GM18868 (cell line): ENCODE measurements at regions not wholly inside any gene's neighbourhood (a gene's known extent, or its start where the extent isn't known, plus 50 kb on each side); places are given as distances from the start of the nearest gene placed in this dataset.

Experiments
- ATAC-seq: cut with Tn5 transposase; IDR thresholded peaks from one replicate; pipeline ENCODE4 v1.9.1; 2021; ENCODE audit warnings: mild to moderate bottlenecking, moderate library complexity; ENCODE audit not compliant: unreplicated experiment

GRCh38 chr5:125756456-125756855 lies 666.8 kb upstream of the GRAMD2B start:
- ATAC-seq, result no peak

GRCh38 chr5:125766706-125767105 lies 656.5 kb upstream of the GRAMD2B start:
- no peak for ATAC-seq

DNA sequence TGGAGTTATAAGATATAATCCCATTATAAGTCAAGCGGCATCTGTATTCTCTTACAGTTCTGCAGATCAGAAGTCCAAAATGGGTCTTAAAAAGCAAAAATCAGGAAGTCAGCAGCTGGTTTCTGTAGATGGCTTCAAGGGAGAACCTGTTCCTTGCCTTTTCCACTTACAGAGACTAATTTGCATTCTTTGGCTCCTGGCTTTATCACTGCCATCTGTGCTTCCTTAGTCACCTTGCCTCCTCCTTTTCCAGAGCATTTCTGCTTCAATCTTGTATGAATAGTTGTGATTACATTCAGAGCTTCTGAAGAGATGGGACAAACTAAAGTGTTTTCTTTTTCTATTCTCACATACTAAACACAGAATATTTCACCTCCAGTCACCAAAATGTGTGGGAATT lies 647.3 kb upstream of the GRAMD2B start:
- no peak for ATAC-seq

DNA sequence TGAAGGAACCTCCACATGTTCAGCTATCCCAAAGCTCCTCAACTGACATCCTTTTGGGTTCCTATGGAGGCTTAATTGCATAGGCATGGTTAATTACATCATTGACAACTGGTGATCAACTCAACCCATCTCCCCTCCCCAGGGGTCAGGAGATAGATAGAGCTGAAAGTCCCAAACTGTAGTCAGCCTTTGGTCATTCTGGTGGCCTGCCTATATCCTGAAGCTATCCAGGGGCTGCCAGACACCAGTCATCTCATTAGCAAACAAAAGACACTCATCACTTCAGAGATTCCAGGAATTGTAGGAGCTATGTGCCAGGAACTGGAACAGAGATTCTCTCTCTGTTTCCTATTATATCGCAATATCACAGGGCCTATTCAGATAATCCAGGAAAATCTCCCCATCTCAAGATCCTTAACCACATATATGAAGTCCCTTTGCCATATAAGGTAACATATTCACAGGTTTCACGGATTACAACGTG lies 646.5 kb upstream of the GRAMD2B start:
- ATAC-seq, result no peak

DNA sequence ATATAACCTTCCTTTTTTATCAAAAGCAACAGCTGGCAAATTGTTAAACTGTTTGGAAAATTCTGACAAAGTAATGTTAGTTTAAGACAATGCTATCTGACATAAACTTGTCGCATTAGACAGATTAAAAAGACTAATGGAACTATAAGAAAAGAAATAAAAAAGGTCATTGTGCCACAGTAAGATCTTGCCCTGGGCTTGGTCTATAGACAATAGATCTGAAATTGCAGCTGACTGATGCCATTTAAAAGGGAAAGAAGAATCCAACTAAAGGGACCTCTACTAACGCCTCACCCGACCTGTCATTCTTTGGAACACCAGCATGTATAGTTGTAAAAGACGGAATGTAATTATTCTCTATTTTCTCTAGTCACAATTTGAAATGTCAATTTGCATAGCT lies 644.4 kb upstream of the GRAMD2B start:
- no peak for ATAC-seq

DNA sequence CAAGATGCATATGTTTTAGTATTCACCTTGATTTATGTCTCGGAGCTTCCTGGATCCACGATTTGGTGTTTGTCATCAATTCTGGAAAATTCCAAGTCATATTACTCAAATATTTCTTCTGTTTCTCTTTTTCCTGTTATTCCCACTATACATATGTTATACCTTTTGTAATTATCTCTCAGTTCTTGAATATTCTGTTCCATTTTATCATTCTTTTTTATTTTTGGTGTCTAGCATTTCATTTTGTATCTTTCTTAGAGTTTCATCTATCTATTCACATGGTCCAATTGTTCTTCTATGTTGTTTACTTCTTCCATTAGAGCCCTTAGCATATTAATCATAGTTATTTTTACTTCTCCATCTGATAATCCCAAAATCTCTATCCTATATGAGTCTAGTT lies 637.8 kb upstream of the GRAMD2B start:
- no peak for ATAC-seq

DNA sequence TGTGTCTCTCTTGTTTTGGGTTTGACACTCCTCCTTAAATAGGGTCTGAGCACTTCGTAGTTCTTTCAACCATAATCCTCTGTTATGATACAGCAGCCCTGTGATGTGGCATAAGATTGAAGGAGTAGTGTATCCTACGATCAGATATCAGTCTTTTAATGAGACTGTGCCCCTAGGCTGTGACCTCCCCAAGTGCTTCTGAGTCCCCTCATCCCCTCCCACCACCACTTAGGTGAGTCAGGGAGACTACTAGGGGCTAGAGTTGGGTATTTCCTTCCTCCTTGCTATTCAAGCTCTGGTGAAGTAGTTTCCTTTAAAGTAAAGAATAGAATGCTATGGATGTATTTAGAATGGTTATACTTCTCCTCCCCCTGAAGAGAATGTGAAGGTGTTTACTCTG lies 637.2 kb upstream of the GRAMD2B start:
- no peak for ATAC-seq

- ATAC-seq, result no peak
Measured at GRCh38 chr5:125793470-125793869, 629.7 kb upstream of the GRAMD2B start.

- ATAC-seq, result no peak
Measured at GRCh38 chr5:125794922-125795321, 628.3 kb upstream of the GRAMD2B start.

DNA sequence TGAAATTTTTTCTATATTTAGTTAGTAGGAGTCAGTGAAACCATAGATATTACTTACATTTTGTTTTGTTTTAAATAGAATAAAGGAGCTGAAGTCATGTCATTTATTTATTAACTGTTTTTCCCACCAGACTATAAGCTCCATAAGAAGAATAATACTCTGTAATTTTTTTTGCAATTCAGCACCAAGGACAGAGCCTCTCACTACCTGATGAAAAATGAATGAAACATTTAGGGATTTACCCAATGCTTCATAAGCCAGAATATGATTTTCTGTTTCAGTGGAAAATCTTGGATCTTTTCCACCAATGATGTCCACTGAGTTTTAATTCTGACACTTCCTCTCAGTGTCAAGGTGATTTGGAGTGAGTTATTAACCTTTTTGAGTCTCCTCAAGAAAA lies 624.9 kb upstream of the GRAMD2B start:
- no peak for ATAC-seq

GRCh38 chr5:125812651-125813050 lies 610.6 kb upstream of the GRAMD2B start:
- ATAC-seq, result no peak

DNA sequence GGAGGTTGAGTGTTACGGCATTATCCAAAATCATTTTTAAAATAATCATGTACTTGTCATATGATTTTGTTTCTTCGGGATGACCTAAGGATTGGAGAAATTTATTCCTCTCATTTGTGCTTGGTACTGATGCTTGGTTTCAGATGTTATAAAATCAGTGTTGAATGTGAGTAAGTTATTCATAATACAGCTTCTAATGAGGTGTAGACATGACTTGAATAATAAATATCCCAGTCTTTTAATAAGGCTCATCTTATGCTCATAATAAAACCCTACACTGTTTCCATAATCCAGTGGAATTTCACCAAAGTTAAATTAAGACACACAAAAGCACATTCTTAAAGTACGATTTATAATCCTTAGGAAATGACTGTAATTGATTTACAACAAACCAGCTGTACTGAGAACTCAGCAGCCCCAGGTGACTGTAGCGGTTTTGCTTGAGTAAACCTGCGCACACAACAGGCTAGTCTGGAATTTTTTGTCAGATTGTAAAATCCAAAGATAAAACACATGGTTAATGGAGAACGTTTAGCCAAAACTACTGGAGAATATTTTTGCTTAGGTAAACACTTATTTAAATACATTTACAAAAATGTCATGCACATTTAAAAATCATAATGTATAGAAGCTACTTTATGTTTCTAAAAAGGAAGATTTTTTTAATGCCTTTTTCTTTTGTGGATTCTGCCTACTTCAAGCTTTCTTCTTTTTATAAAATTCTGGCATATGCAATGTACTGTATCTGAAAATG lies 609.8 kb upstream of the GRAMD2B start:
- no peak for ATAC-seq

GRCh38 chr5:125814119-125814518 lies 609.1 kb upstream of the GRAMD2B start:
- ATAC-seq, result no peak

DNA sequence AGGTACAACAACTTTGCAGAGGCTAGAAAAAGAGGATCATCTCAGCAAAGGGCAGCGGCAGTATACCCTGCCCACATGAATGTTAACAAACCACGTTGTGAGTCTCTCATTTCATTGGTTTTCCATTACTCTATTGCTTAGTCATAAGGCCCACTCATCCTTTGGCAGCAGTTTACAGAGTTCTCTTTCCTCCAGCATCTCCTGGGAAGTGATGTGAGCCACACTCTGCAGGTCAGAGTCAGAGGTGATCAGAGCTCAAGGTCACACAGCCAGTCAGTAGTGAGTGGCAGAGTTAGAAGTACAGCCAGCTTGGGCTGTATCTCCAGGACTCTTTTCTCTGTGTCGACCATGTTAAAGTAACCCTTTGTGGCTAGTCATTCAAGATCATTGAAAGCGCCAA lies 599.6 kb upstream of the GRAMD2B start:
- ATAC-seq, result no peak

DNA sequence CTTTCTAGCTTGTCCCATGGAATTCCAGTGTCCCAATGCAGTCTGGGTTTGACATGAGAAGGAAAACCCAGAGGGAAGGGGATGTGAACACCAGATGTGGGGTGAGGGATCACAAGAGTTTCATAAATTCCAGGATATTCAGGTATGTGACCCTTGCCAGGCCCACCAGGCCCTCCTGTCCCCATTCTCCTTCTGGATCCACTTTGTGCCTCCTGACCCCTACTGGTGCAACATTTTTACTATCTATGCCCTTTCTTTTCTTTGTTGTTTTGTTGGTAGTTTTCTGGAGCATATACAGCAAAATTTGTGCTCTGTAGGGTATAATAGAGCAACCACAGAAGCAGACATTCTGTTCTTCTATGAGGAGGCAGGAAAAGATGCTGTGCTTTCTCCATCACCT lies 597.0 kb upstream of the GRAMD2B start:
- ATAC-seq, result no peak

DNA sequence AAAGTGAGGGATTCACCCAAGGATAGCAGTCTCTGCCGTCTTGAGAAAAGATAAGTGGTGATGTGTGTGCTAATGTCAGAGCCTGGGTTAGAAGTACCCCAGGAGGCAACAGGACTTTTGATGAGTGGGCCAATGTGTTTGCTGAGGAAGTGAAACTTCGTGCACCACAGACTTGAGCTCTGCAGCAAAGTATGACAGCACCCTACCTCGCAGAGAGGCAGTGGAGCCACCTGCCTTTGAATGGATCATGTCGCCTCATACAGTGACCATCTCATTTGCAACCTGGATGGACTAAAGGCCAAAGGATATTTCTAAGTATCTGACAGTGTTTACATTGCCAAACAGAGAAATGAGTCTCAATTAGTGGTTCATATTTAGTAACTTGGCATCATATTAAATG lies 593.9 kb upstream of the GRAMD2B start:
- ATAC-seq, result peak; percentile 100

- no peak for ATAC-seq
Measured at GRCh38 chr5:125833398-125833797, 589.8 kb upstream of the GRAMD2B start.

DNA sequence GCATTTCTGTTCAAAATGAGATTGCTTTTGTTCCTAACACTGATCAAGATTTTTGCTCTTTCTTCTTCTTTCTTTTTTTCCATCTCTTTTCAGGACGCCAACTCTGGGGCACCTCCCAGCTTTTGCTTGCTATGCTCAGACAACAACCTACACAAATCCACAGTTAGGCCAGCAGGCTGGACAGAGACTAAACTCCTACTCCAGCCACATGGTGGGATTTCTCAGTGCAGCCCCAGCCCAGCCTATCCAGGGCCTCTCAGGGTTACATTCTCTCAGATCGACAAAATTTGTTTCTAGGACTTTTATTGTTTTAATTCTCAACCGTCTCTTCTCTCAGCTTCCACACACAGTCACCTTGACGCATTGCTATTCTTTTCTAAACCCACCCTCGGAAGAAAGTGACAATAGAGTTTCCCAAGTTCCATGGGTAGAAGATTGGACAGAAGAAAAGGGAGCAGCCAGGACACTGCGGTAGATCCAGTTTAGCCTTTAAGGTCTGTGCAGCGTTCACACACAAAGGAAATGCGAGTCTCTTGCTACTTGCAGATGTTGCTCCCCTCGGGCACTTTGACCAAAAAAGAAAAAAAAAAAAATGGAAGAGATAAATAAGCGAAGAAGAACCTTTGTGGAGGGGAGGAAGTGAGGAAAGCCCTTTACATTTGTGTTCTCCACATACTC lies 588.6 kb upstream of the GRAMD2B start:
- ATAC-seq, result no peak

DNA sequence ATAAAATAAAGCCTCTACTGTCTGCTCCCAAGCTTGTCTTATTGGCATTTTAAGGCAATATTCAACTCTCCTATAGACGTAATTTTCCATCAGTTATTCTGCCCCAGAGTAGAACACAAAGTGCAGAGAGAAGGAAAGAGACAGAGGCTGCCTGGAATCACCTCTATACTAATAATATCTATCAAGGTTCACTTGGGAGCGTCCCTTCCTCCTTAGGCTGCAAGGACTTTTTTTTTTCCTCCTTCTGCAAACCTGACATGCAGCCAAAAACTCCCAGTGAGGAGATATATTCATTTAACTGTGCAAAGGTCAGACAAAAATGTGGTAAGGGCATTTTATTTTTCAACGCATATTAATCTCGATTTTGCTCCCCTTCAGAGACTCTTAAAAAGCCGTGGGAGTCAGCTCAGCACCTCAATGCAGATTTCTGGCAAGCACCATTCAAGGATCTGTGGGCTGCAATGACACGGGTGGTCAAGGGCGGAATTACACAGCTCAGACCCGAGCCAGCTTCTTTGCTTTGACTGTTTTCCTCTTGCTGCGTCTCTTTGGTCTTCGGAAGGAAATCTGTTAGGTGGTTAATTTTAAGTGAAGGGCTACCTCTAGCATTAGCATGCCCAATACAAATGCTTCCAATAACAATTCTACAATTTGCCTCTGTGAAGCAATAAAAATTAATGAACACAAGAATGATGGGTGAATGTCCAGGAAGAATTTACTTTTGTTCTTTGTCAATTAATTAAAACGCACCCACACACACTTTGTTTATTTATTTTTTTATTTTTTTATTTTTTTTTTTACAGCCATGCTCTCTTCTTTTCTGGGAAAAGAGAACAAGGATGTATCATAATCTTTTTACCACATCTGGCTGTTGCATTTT lies 587.7 kb upstream of the GRAMD2B start:
- peak; percentile 96 for ATAC-seq

DNA sequence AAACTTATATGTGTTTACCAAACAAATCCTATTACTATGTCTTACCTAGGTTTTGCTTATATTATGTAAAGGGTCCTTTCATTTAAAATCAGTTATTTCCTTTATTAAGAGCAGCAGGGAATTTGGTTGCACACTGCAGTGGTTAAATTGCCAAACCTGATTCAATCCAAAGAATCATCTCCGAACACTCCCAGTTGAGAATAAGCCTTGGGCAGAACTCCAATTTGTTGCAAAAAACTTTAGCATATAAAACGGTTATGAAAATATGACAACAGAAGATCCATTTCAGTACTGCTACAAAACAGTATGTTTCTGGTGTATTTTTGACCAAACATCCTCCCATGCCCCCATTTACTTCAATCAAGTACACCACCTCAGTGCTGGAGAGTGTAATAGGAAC lies 587.0 kb upstream of the GRAMD2B start:
- ATAC-seq, result no peak

- no peak for ATAC-seq
Measured at GRCh38 chr5:125837866-125838265, 585.3 kb upstream of the GRAMD2B start.

DNA sequence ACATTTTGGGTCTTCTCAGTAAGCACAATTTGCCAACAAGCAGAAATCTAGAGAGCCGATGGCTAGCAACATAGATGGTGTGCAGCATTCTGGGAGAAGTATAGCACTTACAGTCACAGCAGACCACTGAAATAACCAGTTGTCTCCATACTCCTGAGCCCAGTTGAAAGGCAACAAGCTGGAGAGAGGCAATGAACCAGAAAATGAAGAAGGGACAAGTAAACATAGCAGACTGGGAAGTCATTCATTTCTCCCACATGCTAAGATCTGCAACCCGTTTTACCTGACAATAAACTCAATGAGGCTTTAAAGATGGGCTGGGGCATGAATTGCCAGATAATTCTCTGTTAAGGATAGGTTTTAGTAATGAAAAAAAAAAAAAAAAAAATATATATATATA lies 575.6 kb upstream of the GRAMD2B start:
- ATAC-seq, result no peak
